Osteoblast (primary cell): ENCODE measurements at regions not wholly inside any gene's neighbourhood (a gene's known extent, or its start where the extent isn't known, plus 50 kb on each side); places are given as distances from the start of the nearest gene placed in this dataset.

Experiments used
- DNase-seq: peaks from one replicate; pipeline ENCODE4 v3.0.0; 2011; ENCODE audit warnings: low spot score, mixed read lengths; ENCODE audit not compliant: insufficient read length; ENCODE audit errors: missing footprints
- H2AFZ ChIP-seq: 2 replicates; pipeline ENCODE4 v1.6.0; 2011; ENCODE audit warnings: mild to moderate bottlenecking, low read length
- H3K27ac ChIP-seq: 2 replicates; pipeline ENCODE4 v1.5.1; 2011; ENCODE audit warnings: mild to moderate bottlenecking, low read depth, low read length, moderate library complexity
- H3K27me3 ChIP-seq: 2 replicates; pipeline ENCODE4 v1.6.0; 2012; ENCODE audit warnings: mild to moderate bottlenecking, control low read depth, inconsistent platforms, low read length, moderate library complexity; ENCODE audit not compliant: insufficient read depth
- H3K36me3 ChIP-seq: 2 replicates; pipeline ENCODE4 v1.5.1; 2011; ENCODE audit warnings: mild to moderate bottlenecking, low read length, control low read depth, moderate library complexity; ENCODE audit not compliant: insufficient read depth
- H3K4me1 ChIP-seq: 2 replicates; pipeline ENCODE4 v1.5.1; 2011; ENCODE audit warnings: mild to moderate bottlenecking, low read length, control low read depth, moderate library complexity; ENCODE audit not compliant: insufficient read depth
- H3K4me2 ChIP-seq: 2 replicates; pipeline ENCODE4 v1.6.0; 2011; ENCODE audit warnings: mild to moderate bottlenecking, low read length; ENCODE audit not compliant: insufficient read depth
- H3K4me3 ChIP-seq: fragments of 200-600 bp; sonication (generic); 3 replicates; pipeline ENCODE4 v1.5.1; 2012; ENCODE audit warnings: mild to moderate bottlenecking, low read length, inconsistent platforms; ENCODE audit not compliant: insufficient read depth
- H3K79me2 ChIP-seq: 2 replicates; pipeline ENCODE4 v1.6.0; 2012; ENCODE audit warnings: mild to moderate bottlenecking, low read length, control low read depth, inconsistent platforms; ENCODE audit not compliant: insufficient read depth
- H3K9me3 ChIP-seq: 2 replicates; pipeline ENCODE4 v1.5.1; 2011; ENCODE audit warnings: low read depth, low read length, control low read depth
- H4K20me1 ChIP-seq: 2 replicates; pipeline ENCODE4 v1.6.0; 2012; ENCODE audit warnings: mild to moderate bottlenecking, low read length, control low read depth; ENCODE audit not compliant: insufficient read depth
- CTCF ChIP-seq: IDR thresholded peaks from 2 replicates; pipeline ENCODE4 v1.5.1; 2011; ENCODE audit warnings: mild to moderate bottlenecking, low read depth, low read length, moderate library complexity; ENCODE audit errors: extremely low read depth

- Histone ChIP-seq H2AFZ (no peak overlapping the region), H3K4me3 (no peak overlapping the region), H3K36me3 (no peaks in the 10 kb centered on the region), H3K4me2 (no peak overlapping the region), H3K27ac (no peak overlapping the region), H4K20me1 (no peaks in the 10 kb centered on the region), H3K27me3 (no peaks in the 10 kb centered on the region), H3K79me2 (no peaks in the 10 kb centered on the region), H3K9me3 (no peaks in the 10 kb centered on the region), H3K4me1 (no peaks in the 10 kb centered on the region)
- TF ChIP-seq CTCF = no peak
- no peak for DNase-seq
These were observed 504.5 kb downstream of the NLGN4X start for GRCh38 chrX:5724123-5724522.

- Histone ChIP-seq H2AFZ (no peak overlapping the region), H3K4me2 (no peak overlapping the region), H3K36me3 (no peaks in the 10 kb centered on the region), H3K79me2 (no peaks in the 10 kb centered on the region), H4K20me1 (no peaks in the 10 kb centered on the region), H3K9me3 (no peaks in the 10 kb centered on the region), H3K4me1 (no peaks in the 10 kb centered on the region), H3K27ac (no peak overlapping the region), H3K27me3 (no peaks in the 10 kb centered on the region), H3K4me3 (no peak overlapping the region)
- no peak for DNase-seq
- no peak for TF ChIP-seq CTCF
These were observed 510.0 kb downstream of the NLGN4X start for GRCh38 chrX:5718651-5719050.

GRCh38 chrX:5716666-5717065, 512.0 kb downstream of the NLGN4X start:
- TF ChIP-seq CTCF = no peak
- Histone ChIP-seq H2AFZ (no peak overlapping the region), H3K27me3 (no peaks in the 10 kb centered on the region), H3K4me3 (no peak overlapping the region), H3K27ac (no peak overlapping the region), H3K4me2 (no peak overlapping the region), H4K20me1 (no peaks in the 10 kb centered on the region), H3K79me2 (no peaks in the 10 kb centered on the region), H3K36me3 (no peaks in the 10 kb centered on the region), H3K9me3 (no peaks in the 10 kb centered on the region), H3K4me1 (no peaks in the 10 kb centered on the region)
- no peak for DNase-seq

- Histone ChIP-seq H3K4me1 (no peaks in the 10 kb centered on the region), H3K36me3 (no peaks in the 10 kb centered on the region), H2AFZ (no peak overlapping the region), H3K79me2 (no peaks in the 10 kb centered on the region), H3K27me3 (no peaks in the 10 kb centered on the region), H3K4me2 (no peak overlapping the region), H3K4me3 (no peak overlapping the region), H3K9me3 (no peaks in the 10 kb centered on the region), H3K27ac (no peak overlapping the region), H4K20me1 (no peaks in the 10 kb centered on the region)
- no peak for DNase-seq
- no peak for TF ChIP-seq CTCF
These were observed 520.4 kb downstream of the NLGN4X start for GRCh38 chrX:5708251-5708650.
